SK-N-SH (cell line): ENCODE measurements at regions not wholly inside any gene's neighbourhood (a gene's known extent, or its start where the extent isn't known, plus 50 kb on each side); places are given as distances from the start of the nearest gene placed in this dataset.
A peak's percentile ranks its signal among the peaks of the same experiment; 100 is the strongest.

Experiments used
- EZH2phosphoT487 ChIP-seq: fragments of 200-600 bp; sonication (generic); IDR thresholded peaks from 2 replicates; pipeline ENCODE4 v1.6.1; 2017; ENCODE audit warnings: low read depth, mixed run types, mild to moderate bottlenecking, antibody characterized with exemption, moderate library complexity, borderline replicate concordance
- FOXM1 ChIP-seq: IDR thresholded peaks from 2 replicates; pipeline ENCODE4 v1.4.0; 2012; ENCODE audit warnings: low read depth, mild to moderate bottlenecking
- GATA2 ChIP-seq: sonication (generic); formaldehyde crosslinking; IDR thresholded peaks from 2 replicates; pipeline ENCODE4 v1.5.0; 2020; ENCODE audit warnings: mild to moderate bottlenecking, missing genetic modification reagents
- MEF2A ChIP-seq: IDR thresholded peaks from 2 replicates; pipeline ENCODE4 v1.4.0; 2012; ENCODE audit warnings: low read depth, borderline replicate concordance
- POLR2AphosphoS5 ChIP-seq: IDR thresholded peaks from 2 replicates; pipeline ENCODE4 v1.6.1; 2012; ENCODE audit warnings: low read depth, low read length
- RFX5 ChIP-seq: IDR thresholded peaks from 2 replicates; pipeline ENCODE4 v1.6.1; 2012; ENCODE audit warnings: mild to moderate bottlenecking, improper control_type of control experiment, low read length
- TAF1 ChIP-seq: IDR thresholded peaks from 2 replicates; pipeline ENCODE4 v1.6.1; 2012; ENCODE audit warnings: low read depth, mild to moderate bottlenecking, low read length, moderate library complexity, borderline replicate concordance
- TF ChIP-seq, protein P1 (sequence below): IDR thresholded peaks from 2 replicates; pipeline ENCODE4 v1.4.0; 2012; ENCODE audit warnings: low read depth
- TF ChIP-seq, protein P2 (sequence below): fragments of 200-600 bp; sonication (generic); IDR thresholded peaks from 2 replicates; pipeline ENCODE4 v1.6.1; 2017; ENCODE audit warnings: antibody characterized with exemption, mild to moderate bottlenecking, moderate library complexity
- TF ChIP-seq, protein P3 (sequence below): IDR thresholded peaks from 2 replicates; pipeline ENCODE4 v1.6.1; 2012; ENCODE audit warnings: mild to moderate bottlenecking, low read depth, low read length, moderate library complexity

DNA sequence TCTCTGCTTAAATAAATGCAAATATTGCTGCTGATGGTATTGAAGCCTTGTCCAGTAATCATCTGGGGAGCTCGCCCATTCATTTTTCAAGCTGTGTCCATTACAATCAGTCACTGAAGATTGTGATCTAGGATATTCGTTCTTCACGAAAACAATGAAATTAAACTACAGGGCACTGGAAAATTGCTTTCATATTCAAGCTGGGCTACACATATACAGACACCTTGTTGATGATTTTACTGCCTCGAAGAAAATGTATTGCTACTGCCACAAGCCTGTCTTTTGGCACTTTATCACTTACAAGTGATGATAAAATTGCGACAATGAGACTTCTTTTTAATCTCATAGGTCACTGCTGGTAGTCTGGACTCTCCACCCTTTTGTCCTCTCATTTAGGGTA, 100.0 kb upstream of the MINDY3 start:
- TF ChIP-seq, protein P1, sequence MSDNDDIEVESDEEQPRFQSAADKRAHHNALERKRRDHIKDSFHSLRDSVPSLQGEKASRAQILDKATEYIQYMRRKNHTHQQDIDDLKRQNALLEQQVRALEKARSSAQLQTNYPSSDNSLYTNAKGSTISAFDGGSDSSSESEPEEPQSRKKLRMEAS, result no peak
- TF ChIP-seq, protein P2, sequence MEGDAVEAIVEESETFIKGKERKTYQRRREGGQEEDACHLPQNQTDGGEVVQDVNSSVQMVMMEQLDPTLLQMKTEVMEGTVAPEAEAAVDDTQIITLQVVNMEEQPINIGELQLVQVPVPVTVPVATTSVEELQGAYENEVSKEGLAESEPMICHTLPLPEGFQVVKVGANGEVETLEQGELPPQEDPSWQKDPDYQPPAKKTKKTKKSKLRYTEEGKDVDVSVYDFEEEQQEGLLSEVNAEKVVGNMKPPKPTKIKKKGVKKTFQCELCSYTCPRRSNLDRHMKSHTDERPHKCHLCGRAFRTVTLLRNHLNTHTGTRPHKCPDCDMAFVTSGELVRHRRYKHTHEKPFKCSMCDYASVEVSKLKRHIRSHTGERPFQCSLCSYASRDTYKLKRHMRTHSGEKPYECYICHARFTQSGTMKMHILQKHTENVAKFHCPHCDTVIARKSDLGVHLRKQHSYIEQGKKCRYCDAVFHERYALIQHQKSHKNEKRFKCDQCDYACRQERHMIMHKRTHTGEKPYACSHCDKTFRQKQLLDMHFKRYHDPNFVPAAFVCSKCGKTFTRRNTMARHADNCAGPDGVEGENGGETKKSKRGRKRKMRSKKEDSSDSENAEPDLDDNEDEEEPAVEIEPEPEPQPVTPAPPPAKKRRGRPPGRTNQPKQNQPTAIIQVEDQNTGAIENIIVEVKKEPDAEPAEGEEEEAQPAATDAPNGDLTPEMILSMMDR, result no peak
- TF ChIP-seq POLR2AphosphoS5 (no peak), EZH2phosphoT487 (no peak), TAF1 (no peak), RFX5 (no peak), MEF2A (no peak), GATA2 (CRISPR knock-in tag) (0 out of 2 replicates have a peak, but pooled peaks have one; percentile 40), FOXM1 (no peak)
- TF ChIP-seq, protein P3, sequence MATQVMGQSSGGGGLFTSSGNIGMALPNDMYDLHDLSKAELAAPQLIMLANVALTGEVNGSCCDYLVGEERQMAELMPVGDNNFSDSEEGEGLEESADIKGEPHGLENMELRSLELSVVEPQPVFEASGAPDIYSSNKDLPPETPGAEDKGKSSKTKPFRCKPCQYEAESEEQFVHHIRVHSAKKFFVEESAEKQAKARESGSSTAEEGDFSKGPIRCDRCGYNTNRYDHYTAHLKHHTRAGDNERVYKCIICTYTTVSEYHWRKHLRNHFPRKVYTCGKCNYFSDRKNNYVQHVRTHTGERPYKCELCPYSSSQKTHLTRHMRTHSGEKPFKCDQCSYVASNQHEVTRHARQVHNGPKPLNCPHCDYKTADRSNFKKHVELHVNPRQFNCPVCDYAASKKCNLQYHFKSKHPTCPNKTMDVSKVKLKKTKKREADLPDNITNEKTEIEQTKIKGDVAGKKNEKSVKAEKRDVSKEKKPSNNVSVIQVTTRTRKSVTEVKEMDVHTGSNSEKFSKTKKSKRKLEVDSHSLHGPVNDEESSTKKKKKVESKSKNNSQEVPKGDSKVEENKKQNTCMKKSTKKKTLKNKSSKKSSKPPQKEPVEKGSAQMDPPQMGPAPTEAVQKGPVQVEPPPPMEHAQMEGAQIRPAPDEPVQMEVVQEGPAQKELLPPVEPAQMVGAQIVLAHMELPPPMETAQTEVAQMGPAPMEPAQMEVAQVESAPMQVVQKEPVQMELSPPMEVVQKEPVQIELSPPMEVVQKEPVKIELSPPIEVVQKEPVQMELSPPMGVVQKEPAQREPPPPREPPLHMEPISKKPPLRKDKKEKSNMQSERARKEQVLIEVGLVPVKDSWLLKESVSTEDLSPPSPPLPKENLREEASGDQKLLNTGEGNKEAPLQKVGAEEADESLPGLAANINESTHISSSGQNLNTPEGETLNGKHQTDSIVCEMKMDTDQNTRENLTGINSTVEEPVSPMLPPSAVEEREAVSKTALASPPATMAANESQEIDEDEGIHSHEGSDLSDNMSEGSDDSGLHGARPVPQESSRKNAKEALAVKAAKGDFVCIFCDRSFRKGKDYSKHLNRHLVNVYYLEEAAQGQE, result no peak
